ENCODE measurements at regions not wholly inside any gene's neighbourhood (a gene's known extent, or its start where the extent isn't known, plus 50 kb on each side); places are given as distances from the start of the nearest gene placed in this dataset.

DNA sequence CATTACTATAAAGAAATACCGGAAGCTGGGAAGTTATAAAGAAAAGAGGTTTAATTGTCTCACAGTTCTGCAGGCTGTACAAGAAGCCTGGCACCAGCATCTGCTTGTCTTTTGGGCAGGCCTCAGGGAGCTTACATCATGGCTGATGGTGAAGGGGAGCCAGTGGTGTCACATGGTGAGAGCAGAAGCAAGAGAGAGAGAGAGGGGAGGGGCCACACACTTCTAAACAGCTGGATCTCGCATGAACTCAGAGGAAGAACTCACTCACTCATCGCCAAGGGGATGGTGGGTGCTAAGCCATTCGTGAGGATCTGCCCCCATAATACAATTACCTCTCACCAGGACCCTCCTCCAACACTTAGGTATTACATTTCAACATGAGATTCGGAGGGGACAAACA lies 51.8 kb upstream of the ANKRD34C start:
- DNase-seq (ENCODE audit: low read depth) = no peak

DNA sequence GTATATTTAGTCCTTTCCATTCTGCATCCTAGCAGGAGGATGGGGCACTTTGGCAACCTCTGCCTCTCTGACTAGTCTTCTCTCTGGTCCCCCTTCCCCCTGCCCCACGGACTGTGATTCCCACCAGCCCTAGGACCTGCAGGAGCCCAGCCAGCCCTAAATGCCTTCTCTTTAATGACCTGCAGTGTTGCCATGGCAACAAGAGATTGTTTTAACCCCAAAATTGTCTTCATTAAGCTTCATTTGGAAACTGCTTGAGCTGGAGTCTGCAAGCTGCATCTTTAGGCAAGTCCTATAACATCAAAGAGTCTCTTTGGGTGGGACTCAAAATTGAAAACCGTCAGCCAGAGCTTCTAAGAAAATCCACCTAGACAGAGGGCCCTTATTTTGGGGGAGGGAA lies 59.7 kb upstream of the ANKRD34C start:
- DNase-seq (ENCODE audit: low read depth) = no peak

DNA sequence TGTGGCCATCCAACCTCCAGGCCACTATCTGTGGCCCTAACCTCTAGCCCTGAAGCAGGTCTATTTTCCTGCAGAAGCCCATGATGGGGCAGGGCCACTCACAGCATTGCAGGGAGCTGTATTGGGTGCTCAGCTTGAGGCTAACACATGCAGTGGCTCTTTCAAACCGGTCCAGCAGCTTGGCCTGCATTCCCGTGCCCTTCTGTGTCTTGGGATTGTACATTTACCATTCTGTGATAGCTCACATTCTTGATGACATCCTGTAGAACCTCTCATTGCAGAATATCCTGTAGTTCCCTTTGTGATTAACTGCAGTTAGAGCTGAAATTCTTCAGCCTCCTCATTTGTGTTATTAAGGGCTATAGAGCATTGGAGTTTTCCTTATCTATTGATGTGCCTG lies 60.8 kb upstream of the ANKRD34C start:
- no peak for DNase-seq (ENCODE audit: low read depth)

GRCh38 chr15:79219393-79220056 lies 63.0 kb upstream of the ANKRD34C start:
- DNase-seq (ENCODE audit: low read depth) = no peak

DNA sequence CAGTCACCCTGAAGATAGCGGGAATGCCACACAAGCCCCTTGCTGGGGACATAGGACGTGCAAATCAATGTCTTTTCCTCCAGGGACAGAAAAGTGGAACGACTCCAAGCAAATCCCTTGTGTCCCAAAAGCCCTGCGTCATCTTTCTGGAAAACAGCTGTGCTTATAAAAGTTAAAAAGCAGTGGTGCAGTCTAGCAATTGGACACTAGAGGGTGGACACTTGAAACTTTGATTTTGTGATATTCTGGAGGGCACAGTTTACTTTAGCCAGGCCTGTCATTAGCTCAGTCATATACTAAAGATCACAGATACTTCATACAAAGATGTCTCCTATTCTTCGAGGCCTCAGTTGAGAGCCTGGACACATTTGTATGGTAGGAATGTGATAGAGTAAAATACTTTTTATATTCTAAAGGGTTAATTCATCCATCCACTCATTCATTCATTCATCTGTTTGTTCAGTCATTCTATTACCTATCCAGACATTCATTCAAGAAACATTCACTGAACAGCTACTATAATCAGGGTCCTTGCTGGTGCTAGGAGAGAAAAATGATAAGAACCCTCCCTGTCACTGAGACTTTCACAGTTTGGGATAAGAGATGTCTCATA lies 63.8 kb upstream of the ANKRD34C start:
- no peak for DNase-seq (ENCODE audit: low read depth)

- no peak for DNase-seq (ENCODE audit: low read depth)
Measured at GRCh38 chr15:79213650-79214049, 68.9 kb upstream of the ANKRD34C start.

GRCh38 chr15:79212589-79213157 lies 69.8 kb upstream of the ANKRD34C start:
- no peak for DNase-seq (ENCODE audit: low read depth)

- DNase-seq (ENCODE audit: low read depth) = no peak
Measured at GRCh38 chr15:79211481-79211880, 71.0 kb upstream of the ANKRD34C start.

DNA sequence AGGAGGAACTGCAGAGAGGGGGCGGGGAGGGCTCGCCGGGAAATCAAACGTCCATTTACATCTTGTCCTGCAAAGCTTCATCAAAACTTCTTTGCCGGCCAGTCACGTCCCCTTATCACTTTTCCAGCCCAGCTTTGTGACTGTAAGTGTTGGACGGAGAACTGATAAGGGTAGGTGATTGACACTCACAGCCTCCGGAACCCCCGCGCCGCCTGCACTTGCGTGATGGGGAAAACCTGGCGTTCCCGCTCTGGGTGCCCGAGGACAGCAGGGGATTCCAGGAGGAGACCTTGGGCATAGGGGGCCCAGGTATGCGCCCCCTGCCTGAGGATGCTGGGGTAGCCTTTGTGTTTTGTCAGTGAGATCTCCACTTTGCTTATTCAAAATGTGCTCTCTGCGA lies 72.8 kb upstream of the ANKRD34C start:
- DNase-seq (ENCODE audit: low read depth) = no peak

DNA sequence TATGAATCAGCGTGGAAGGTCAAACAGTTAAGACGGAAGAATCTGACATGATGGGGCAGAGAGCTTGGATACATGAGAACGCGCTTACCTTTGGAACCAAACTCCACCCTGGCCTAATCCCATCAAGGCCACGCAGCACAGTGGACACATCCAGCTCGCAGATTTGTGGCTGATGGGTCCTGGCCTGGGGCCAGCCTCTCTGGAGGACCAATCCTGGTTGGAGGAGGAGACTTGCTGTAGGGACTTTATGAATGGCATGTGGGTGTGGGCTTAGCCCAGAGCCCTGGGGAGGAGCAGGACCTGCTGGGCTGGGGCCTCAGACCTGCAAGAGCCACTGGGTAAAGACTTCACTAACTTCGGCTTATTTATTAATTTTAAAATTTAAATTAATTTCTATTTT lies 73.4 kb upstream of the ANKRD34C start:
- DNase-seq (ENCODE audit: low read depth) = no peak

GRCh38 chr15:79208179-79208578 lies 74.3 kb upstream of the ANKRD34C start:
- no peak for DNase-seq (ENCODE audit: low read depth)

DNA sequence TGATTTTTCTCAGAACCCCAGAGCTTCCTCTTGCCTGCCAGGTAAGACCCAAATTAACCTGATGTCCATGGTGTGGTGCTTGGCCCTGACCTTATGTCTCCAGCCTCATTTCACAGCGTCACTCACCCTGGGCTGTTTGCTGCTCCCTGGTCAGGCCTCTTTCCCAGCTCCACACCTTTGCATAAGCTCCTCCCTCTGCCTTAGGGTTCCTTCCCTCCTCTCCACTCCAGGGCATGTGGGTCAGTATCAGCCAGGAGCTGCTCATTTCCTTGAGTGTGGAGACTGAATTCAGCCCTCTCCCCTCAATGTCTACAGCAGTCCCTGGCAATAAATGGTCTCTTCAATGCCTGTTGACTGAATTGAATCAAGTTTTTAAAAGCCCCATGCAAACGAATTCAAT lies 75.6 kb upstream of the ANKRD34C start:
- DNase-seq (ENCODE audit: low read depth) = no peak

- DNase-seq (ENCODE audit: low read depth) = no peak
Measured at GRCh38 chr15:79204886-79205675, 77.4 kb upstream of the ANKRD34C start.

DNA sequence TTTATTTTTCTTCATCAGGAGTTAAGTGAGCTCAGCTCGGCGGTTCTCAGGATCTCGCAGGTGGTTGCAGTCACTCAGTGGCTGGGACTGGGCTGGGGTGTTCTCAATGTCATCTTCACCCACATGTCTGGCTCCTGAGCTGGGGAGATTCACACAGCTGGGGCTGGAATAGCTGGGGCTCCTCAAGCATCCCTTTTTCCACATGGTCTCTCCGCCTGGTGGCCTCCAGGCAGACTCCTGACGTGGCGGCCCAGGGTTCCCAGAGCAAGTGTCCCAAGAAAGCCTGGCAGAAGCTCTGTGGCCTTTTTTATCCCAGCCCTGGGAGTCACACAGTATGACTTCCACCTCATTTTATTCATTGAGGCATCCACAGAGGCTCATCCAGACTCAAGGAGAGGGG lies 84.1 kb upstream of the ANKRD34C start:
- no peak for DNase-seq (ENCODE audit: low read depth)

GRCh38 chr15:79197285-79197684 lies 85.2 kb upstream of the ANKRD34C start:
- no peak for DNase-seq (ENCODE audit: low read depth)

DNA sequence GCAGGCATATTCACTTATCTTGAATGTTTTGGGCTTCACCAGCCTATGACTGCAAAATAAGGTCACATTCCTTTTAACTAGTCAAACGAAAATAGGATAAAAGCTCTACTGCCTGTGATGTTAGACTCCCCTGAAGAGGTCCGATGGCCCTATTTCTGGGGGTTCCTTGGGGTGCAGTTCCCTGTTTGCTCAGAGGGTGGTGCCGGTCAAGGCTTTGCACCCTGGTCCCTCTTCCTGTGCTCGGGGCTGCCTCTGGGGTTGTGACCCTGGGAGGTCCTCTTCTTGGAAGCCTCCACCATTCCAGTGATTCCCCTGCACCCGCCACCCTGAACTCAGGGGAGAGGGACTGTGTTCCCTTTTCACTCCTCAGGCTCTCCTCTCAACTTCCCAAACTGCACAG lies 86.7 kb upstream of the ANKRD34C start:
- no peak for DNase-seq (ENCODE audit: low read depth)

- DNase-seq (ENCODE audit: low read depth) = no peak
Measured at GRCh38 chr15:79195239-79195638, 87.3 kb upstream of the ANKRD34C start.

GRCh38 chr15:79194386-79194785 lies 88.1 kb upstream of the ANKRD34C start:
- DNase-seq (ENCODE audit: low read depth) = no peak

GRCh38 chr15:79193549-79193948 lies 89.0 kb upstream of the ANKRD34C start:
- DNase-seq (ENCODE audit: low read depth) = no peak

- no peak for DNase-seq (ENCODE audit: low read depth)
Measured at GRCh38 chr15:79193103-79193502, 89.4 kb upstream of the ANKRD34C start.

- DNase-seq (ENCODE audit: low read depth) = no peak
Measured at GRCh38 chr15:79192462-79193036, 90.0 kb upstream of the ANKRD34C start.

DNA sequence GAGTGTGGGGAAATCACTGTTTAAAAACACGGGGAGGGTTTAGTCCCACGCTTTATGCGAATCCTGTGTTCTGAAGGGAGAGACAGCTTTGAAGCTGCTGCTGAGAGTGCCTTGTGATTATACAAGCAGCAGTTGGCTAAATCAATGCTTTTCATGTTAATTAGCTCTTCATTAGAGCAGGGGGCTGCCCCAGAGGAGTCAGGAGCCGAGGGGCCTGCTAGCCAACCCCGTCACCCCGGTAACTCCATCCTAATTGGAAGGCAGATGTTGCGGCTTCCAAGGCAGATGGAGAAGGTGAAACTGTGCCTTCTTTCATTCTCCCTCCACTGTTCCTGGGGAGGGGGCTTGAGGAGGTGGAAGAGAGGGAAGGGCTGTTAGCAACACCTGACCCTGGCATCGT lies 92.4 kb upstream of the ANKRD34C start:
- no peak for DNase-seq (ENCODE audit: low read depth)

- DNase-seq (ENCODE audit: low read depth) = no peak
Measured at GRCh38 chr15:79186616-79187015, 95.9 kb upstream of the ANKRD34C start.

Measured in activated T-helper 1 cell treated with Interleukin-2 at 50 U/mL for 16 hours (primary cell).